OCI-LY7 (cell line): ENCODE measurements at regions not wholly inside any gene's neighbourhood (a gene's known extent, or its start where the extent isn't known, plus 50 kb on each side); places are given as distances from the start of the nearest gene placed in this dataset.

Experiments
- BruUV-seq: library from RNA; stranded (reverse); fragments of 400-500 nt; replicated peaks from 2 replicates; lab custom pipeline; 2021; lab: Mats Ljungman, UMichigan
- CTCF ChIA-PET: fragments of 300-600 bp; sonication (Branson Sonifier 250); formaldehyde crosslinking; loops from one replicate; lab custom pipeline; 2022; ENCODE audit warnings: antibody characterized with exemption; ENCODE audit not compliant: unreplicated experiment; lab: Charles Lee
- POLR2A ChIA-PET: fragments of 300-600 bp; sonication (Branson Sonifier 250); formaldehyde crosslinking; loops from one replicate; lab custom pipeline; 2022; ENCODE audit warnings: antibody characterized with exemption; lab: Charles Lee
- DNase-seq: peaks from one replicate; pipeline ENCODE4 v3.0.0-alpha.2; 2015; ENCODE audit warnings: low spot score
- H2AFZ ChIP-seq: fragments of 200-600 bp; sonication (generic), shearing (Covaris generic); 2 replicates; pipeline ENCODE4 v1.6.1; 2014; ENCODE audit warnings: mild to moderate bottlenecking, antibody characterized with exemption, low read length, moderate library complexity
- H3K27ac ChIP-seq: fragments of 200-600 bp; sonication (generic); 2 replicates; pipeline ENCODE4 v1.5.1; 2014; ENCODE audit warnings: mixed run types, low read depth, mild to moderate bottlenecking, moderate library complexity, low read length, inconsistent platforms; ENCODE audit not compliant: poor library complexity, severe bottlenecking
- H3K36me3 ChIP-seq: fragments of 200-600 bp; sonication (generic); 2 replicates; pipeline ENCODE4 v1.6.1; 2014; ENCODE audit warnings: mild to moderate bottlenecking, antibody characterized with exemption, low read length, moderate library complexity, mixed read lengths; ENCODE audit not compliant: insufficient read depth
- H3K4me1 ChIP-seq: fragments of 200-600 bp; sonication (generic); 2 replicates; pipeline ENCODE4 v1.5.1; 2014; ENCODE audit warnings: mild to moderate bottlenecking, low read length; ENCODE audit not compliant: insufficient read depth, poor library complexity, severe bottlenecking
- H3K4me2 ChIP-seq: fragments of 200-600 bp; sonication (generic); 2 replicates; pipeline ENCODE4 v1.6.1; 2014; ENCODE audit warnings: mild to moderate bottlenecking, low read length
- H3K4me3 ChIP-seq: fragments of 200-600 bp; sonication (generic); 2 replicates; pipeline ENCODE4 v1.5.1; 2014; ENCODE audit warnings: mild to moderate bottlenecking, low read depth, low read length; ENCODE audit not compliant: poor library complexity, severe bottlenecking
- H3K79me2 ChIP-seq: fragments of 200-600 bp; sonication (generic); 2 replicates; pipeline ENCODE4 v1.6.1; 2016; ENCODE audit warnings: low read depth, mild to moderate bottlenecking, low read length, moderate library complexity, mixed read lengths; ENCODE audit not compliant: insufficient read depth
- H3K9me2 ChIP-seq: fragments of 200-600 bp; sonication (generic); 2 replicates; pipeline ENCODE4 v1.6.1; 2016; ENCODE audit warnings: mild to moderate bottlenecking, low read length, mixed read lengths; ENCODE audit not compliant: insufficient read depth
- H3K9me3 ChIP-seq: fragments of 200-600 bp; sonication (generic); 2 replicates; pipeline ENCODE4 v1.6.1; 2014; ENCODE audit warnings: mild to moderate bottlenecking, mixed run types, low read length, mixed read lengths
- H4K20me1 ChIP-seq: fragments of 200-600 bp; sonication (generic); 2 replicates; pipeline ENCODE4 v1.6.1; 2014; ENCODE audit warnings: mild to moderate bottlenecking, antibody characterized with exemption, low read length, moderate library complexity, mixed read lengths; ENCODE audit not compliant: insufficient read depth
- CTCF ChIP-seq: fragments of 200-600 bp; sonication (generic); conservative IDR thresholded peaks from 2 replicates; pipeline ENCODE4 v1.5.1; 2014; ENCODE audit warnings: mild to moderate bottlenecking, antibody characterized with exemption, low read length, moderate library complexity, mixed read lengths
- EZH2phosphoT487 ChIP-seq: fragments of 200-600 bp; sonication (generic); IDR thresholded peaks from 2 replicates; pipeline ENCODE4 v1.6.1; 2018; ENCODE audit warnings: low read depth, borderline replicate concordance, mild to moderate bottlenecking, mixed run types, antibody characterized with exemption, low read length, moderate library complexity, mixed read lengths
- intact Hi-C: fragments of 100-400 bp; cut with micrococcal nuclease; formaldehyde crosslinking; loops from one replicate; pipeline ENCODE4 v1.10.0; 2022; ENCODE audit not compliant: unreplicated experiment

- Histone ChIP-seq H2AFZ (no peak overlapping the region), H3K9me2 (no peaks in the 10 kb centered on the region), H3K4me3 (no peak overlapping the region), H3K4me1 (no peaks in the 10 kb centered on the region), H3K9me3 (no peaks in the 10 kb centered on the region), H3K79me2 (no peaks in the 10 kb centered on the region), H3K4me2 (no peak overlapping the region), H3K27ac (no peak overlapping the region), H3K36me3 (no peaks in the 10 kb centered on the region), H4K20me1 (no peaks in the 10 kb centered on the region)
- TF ChIP-seq CTCF (no peak), EZH2phosphoT487 (no peak)
- POLR2A ChIA-PET = no interaction called here
- BruUV-seq = no TSS peak
- no peak for DNase-seq
- CTCF ChIA-PET = no interaction called here
- intact Hi-C loops = no loop called here
These were observed 93.8 kb downstream of the S1PR1 start for GRCh38 chr1:101330427-101331130.

GRCh38 chr1:101331794-101332193, 95.0 kb downstream of the S1PR1 start:
- POLR2A ChIA-PET = no interaction called here
- intact Hi-C loops = no loop called here

More at GRCh38 chr1:101331794-101332193, 95.0 kb downstream of the S1PR1 start:
- Histone ChIP-seq H3K9me2 (no peaks in the 10 kb centered on the region), H3K36me3 (no peaks in the 10 kb centered on the region), H3K4me1 (no peaks in the 10 kb centered on the region), H3K79me2 (no peaks in the 10 kb centered on the region), H4K20me1 (no peaks in the 10 kb centered on the region), H3K9me3 (no peaks in the 10 kb centered on the region), H3K27ac (no peak overlapping the region), H2AFZ (no peak overlapping the region), H3K4me2 (no peak overlapping the region), H3K4me3 (no peak overlapping the region)
- no peak for TF ChIP-seq EZH2phosphoT487
- TF ChIP-seq CTCF = no peak
- DNase-seq = no peak
- BruUV-seq = no TSS peak
- CTCF ChIA-PET = no interaction called here
